KBM-7 (cell line): ENCODE measurements at regions not wholly inside any gene's neighbourhood (a gene's known extent, or its start where the extent isn't known, plus 50 kb on each side); places are given as distances from the start of the nearest gene placed in this dataset.

Source experiments
- DNase-seq: peaks from one replicate; pipeline ENCODE4 v3.0.0-alpha.2; 2015
- in situ Hi-C: fragments of 300-500 bp; cut with MboI; formaldehyde crosslinking; loops from 2 replicates; pipeline ENCODE4 v1.14.3; 2020; ENCODE audit warnings: low sequenced_read_pairs, low pct_unique_long_range_greater_than_20kb, mixed read lengths

DNA sequence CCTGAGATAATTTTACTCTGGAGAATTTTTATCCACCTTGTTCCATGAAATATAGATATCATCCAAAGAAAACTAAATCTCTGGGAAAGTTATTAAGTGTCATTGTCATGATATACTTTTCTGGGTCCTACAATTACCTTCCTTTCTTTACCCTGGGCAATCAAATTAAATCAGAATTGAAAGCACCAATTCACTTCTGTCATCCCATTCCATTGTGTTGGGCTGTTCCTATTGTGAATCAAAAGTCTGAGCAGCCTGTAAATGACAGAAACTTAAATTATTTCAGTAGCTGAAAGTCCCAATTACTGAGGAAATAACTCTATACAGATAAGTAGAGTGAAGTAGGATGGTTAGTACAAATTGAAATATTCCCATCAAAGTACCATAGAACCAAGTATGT lies 1284.2 kb downstream of the EFNB2 start:
- in situ Hi-C loops: no loop called here
- DNase-seq: no peak

- in situ Hi-C loops: no loop called here
- DNase-seq: no peak
These were observed 1287.6 kb downstream of the EFNB2 start for GRCh38 chr13:105247830-105248229.

DNA sequence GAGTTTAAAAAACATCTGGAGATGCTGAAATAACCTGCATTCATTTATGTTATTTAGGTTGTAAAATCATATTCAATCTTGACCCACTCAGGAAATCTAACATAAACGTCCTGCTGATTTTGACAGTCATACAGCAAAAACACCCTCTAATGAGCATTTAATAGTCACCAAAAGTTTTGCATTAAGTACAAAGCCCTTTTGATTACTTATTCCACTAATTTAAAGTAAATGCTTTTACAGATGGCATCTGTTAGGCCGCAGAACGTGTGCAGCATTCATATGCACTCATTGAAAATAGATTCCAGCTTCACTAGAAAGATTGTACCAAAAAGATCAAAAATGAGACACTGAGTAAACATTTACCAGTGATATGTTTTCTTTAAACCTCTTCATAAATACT lies 1295.1 kb downstream of the EFNB2 start:
- in situ Hi-C loops: no loop called here
- no peak for DNase-seq

- no peak for DNase-seq
- in situ Hi-C loops: no loop called here
These were observed 1303.0 kb downstream of the EFNB2 start for GRCh38 chr13:105232439-105232838.

DNA sequence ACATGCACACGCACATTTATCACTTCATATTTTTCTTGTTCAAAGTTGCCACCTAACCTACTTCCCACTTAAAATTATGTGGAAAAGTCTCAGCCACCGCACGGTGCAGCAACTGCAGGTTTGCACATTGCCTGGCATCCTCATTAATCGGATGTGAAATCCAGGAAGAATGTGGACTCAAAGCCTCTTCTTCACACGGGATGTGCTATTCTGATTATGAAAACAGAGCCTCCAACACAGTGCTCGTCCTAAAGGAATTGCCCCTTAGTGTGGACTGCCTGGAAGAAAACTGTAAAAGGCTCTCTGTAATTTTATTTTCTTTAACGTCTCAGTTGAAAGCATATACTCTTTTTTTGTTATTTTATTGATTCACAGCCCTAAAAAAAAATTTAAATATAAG lies 1303.5 kb downstream of the EFNB2 start:
- in situ Hi-C loops: no loop called here
- DNase-seq: no peak

DNA sequence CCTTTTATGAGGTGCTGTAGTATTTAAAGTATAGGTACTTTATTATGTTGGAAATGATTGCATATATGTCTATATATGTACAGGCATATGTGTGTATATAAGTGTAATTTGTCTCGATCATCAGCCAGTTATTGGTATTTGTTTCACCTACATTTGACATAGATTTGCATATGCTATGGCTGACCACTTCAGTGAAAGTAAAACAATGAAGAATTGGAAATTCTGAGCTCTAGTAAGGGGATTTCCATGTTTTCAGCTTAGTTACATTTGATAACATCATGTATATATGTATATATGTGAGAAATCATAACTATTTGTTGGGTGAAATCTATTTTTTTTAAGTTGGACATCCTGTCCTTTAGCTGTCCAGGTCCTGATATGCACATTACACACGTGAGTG lies 1303.9 kb downstream of the EFNB2 start:
- in situ Hi-C loops: no loop called here
- no peak for DNase-seq

GRCh38 chr13:105220881-105221280 lies 1314.6 kb downstream of the EFNB2 start:
- no peak for DNase-seq
- in situ Hi-C loops: no loop called here

GRCh38 chr13:105220063-105220462 lies 1315.4 kb downstream of the EFNB2 start:
- in situ Hi-C loops: no loop called here
- DNase-seq: no peak

DNA sequence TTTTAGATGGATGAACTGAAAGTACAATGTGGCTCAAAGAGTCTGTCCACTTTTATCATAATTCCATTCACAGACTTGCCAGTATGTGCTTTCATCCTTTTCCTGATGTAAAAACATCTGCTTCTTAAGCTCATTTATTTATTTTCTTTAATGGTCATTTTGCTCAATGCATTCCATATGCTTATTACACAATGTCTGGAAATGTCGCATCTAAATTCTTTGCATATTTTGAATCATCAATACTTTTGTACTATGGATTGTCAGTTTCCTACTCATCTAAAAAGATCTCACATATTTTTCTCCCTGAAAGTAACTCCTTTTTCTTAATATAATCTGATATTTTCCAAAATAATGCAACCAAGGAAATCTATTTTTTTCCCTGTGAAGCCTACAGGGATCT lies 1315.8 kb downstream of the EFNB2 start:
- DNase-seq: no peak
- in situ Hi-C loops: no loop called here

GRCh38 chr13:105213512-105213911 lies 1322.0 kb downstream of the EFNB2 start:
- no peak for DNase-seq
- in situ Hi-C loops: no loop called here

DNA sequence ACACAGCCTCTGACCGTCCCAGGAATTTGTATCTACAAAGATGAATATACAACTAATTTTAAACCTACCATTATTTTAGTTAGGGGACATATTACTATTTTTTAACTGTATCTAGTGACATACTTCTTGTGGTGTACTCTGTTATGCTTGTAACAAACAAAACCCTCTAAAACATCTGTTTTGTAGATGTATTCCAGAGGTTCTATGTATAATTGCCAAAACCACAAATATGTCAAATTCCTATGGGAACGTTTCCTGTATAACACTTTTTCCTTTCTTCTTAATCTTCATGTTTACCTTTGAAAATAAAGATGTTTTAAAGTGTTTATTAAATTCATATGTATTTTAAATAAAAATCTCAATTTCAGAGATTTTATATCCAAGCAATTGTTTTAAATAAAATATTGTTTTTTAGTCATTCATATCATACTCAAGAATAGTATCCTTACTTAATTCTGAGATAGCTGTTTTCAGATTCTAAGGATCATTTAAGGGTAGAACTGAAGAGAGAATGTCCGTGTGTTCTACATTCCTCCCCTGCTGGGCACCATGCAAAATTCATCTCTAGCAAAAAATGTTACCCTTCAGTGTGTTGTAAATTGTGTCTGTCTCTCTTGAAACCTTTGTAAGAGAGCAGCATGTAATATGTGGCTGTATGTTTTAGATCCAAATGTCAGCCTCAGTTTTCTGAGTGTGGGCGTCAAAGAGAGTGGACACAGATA lies 1327.7 kb downstream of the EFNB2 start:
- no peak for DNase-seq

GRCh38 chr13:105202354-105202753 lies 1333.1 kb downstream of the EFNB2 start:
- DNase-seq: peak; percentile 43

More for the DNA sequence above, 1327.7 kb downstream of the EFNB2 start:
- in situ Hi-C loops: no loop called here

GRCh38 chr13:105201351-105201750 lies 1334.1 kb downstream of the EFNB2 start:
- in situ Hi-C loops: no loop called here
- no peak for DNase-seq

More at GRCh38 chr13:105202354-105202753, 1333.1 kb downstream of the EFNB2 start:
- in situ Hi-C loops: no loop called here

GRCh38 chr13:105200181-105200580 lies 1335.3 kb downstream of the EFNB2 start:
- in situ Hi-C loops: no loop called here
- no peak for DNase-seq

DNA sequence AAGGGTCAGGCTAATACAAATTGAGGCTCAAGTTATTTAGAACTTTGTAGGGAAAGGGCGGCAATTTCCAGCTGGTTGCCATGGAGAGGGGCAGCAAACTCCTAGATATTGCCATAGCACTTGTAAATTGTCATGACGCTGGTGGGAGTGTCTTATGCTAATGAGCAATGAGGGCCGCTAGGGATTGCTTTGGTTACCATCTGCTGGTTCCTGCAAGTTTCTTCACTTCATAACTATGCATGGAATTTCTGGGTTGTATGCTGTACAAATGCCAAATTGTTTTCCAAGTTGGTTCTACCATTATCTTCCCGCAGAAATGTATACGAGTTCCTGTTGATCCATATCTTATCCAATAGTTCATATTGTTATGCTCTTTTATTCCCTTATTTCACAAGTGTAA lies 1339.4 kb downstream of the EFNB2 start:
- no peak for DNase-seq

DNA sequence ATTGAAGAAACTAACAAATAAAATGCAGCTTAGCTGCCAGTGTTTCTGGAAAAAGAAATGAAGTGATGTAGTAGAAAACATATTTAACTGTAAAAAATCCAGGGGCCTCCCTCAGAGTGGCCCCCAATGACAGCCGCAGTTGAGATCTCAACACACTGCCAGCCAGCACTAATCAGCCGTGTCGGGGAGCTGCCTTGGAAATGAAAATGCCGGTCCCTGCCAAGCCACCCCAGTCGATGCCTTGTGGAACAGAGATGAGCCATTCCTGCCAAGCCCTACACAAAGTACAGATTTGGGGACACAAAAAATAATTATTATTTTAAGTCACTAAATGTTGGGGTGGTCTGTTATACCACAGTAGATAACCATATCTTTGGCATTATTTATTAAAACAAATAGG lies 1342.4 kb downstream of the EFNB2 start:
- in situ Hi-C loops: no loop called here
- no peak for DNase-seq

More for the DNA sequence above, 1339.4 kb downstream of the EFNB2 start:
- in situ Hi-C loops: no loop called here

DNA sequence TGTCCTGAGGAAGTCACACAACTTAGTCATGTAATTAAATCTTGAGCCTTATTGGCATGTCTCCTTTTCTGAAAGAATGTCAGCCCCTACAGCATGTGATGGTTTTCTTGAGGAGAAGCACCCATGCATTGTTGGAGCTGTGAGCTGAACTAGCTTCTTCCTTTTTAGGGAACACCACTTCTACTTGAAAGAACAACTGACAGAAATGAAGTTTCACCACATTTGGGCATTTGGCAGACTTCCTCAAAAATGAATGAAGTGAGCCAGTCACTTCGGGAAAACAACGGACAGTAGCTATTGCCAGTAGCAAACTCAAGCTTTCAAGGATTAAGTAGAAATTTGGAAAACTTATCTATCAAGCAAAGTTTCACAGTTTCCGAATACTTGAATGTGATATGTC lies 1351.3 kb downstream of the EFNB2 start:
- in situ Hi-C loops: no loop called here
- DNase-seq: no peak

DNA sequence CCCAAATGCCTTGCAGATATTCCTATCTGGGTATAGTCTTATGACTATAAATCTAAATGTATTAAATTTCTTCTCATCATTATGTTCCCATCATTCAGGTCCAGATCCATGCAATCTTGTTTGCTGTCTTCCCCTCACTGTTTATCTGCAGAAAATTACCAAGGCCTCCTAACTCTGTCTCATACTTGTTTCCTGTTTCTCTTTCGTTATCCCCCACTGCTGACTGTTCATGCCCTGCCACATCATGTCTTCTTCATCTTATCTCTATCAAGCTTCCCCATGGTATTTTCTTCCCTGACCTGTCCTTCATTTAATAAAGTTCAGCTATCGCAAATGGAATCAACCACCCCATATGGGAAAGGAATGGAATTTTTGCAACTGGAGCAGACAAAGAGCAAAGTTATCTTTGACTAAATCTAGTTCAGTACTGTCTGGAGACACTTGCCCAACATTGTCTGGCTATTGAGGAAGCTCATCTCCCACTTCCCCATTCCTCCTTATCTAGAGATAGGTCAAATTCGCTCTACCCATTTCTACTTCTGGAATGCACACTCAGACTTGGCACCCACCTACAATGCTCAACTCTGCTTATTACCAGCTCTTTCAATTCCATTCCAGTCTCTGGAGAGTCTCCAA lies 1358.1 kb downstream of the EFNB2 start:
- in situ Hi-C loops: no loop called here
- peak; percentile 46 for DNase-seq

- in situ Hi-C loops: no loop called here
- DNase-seq: no peak
These were observed 1365.0 kb downstream of the EFNB2 start for GRCh38 chr13:105170438-105170837.

- in situ Hi-C loops: no loop called here
- no peak for DNase-seq
These were observed 1367.2 kb downstream of the EFNB2 start for GRCh38 chr13:105168295-105168694.

DNA sequence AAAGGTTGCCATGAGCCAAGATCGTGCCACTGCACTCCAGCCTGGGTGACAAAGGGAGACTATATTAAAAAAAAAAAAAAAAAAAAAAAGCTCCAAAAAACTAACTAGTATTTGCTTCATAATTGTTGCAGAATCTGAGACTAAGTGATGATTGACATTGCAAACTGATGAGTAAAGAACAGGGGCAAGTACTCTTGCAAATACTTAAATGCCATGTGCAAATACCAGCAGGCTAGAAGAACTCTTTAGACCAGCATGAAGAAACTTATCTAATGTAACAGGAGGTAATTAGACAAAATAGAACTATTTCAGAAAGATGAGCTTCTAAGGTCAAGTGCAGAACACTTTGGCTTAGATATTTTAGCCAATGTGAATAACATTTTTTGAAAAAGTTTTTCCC lies 1368.1 kb downstream of the EFNB2 start:
- no peak for DNase-seq
- in situ Hi-C loops: no loop called here
